Gastroesophageal sphincter (tissue), 2 donors: ENCODE measurements at regions not wholly inside any gene's neighbourhood (a gene's known extent, or its start where the extent isn't known, plus 50 kb on each side); places are given as distances from the start of the nearest gene placed in this dataset.

Experiments used
- POLR2A ChIP-seq, 2 donors: fragments of 450-650 bp; IDR thresholded peaks; one replicate each; pipeline ENCODE4 v1.6.1; 2017; ENCODE audit warnings: antibody characterized with exemption in 2 of 2, mild to moderate bottlenecking in 2 of 2, moderate library complexity in 1 of 2
- POLR2AphosphoS5 ChIP-seq: sonication (generic); formaldehyde crosslinking; IDR thresholded peaks from one replicate; pipeline ENCODE4 v1.6.1; 2017; ENCODE audit warnings: antibody characterized with exemption

DNA sequence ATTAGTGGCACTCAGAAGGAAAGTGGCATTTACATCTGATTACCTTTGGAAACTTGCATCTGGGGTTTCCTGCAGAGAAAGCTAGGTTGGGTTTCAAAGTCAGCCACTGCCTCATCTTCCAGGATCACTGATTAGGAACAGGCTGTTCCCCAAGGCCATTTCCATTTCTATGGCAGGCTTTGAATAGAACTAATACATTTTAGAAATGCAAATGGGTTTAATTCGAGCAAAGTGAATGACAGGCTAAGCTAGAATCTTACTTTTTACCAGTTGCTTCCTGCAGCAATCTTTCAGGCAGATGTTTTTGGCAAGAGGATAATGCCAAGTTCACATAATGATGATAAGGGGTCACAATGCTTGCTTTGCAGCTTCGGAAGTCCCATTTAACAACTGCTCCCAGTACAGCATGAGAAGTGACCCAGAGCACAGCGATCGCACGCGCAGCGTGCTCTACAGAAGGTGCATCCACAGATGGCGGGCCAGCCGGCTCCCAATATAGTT is 336.7 kb downstream of the LPIN1 start:
- TF ChIP-seq POLR2AphosphoS5 (no peak), POLR2A (IDR thresholded peaks at IDR 0.05) (no peak)
